AG20443 (cell line): ENCODE measurements at regions not wholly inside any gene's neighbourhood (a gene's known extent, or its start where the extent isn't known, plus 50 kb on each side); places are given as distances from the start of the nearest gene placed in this dataset.

Experiments
- DNase-seq: peaks from one replicate; pipeline ENCODE4 v3.0.0; 2012; ENCODE audit warnings: low spot score, mixed read lengths

DNA sequence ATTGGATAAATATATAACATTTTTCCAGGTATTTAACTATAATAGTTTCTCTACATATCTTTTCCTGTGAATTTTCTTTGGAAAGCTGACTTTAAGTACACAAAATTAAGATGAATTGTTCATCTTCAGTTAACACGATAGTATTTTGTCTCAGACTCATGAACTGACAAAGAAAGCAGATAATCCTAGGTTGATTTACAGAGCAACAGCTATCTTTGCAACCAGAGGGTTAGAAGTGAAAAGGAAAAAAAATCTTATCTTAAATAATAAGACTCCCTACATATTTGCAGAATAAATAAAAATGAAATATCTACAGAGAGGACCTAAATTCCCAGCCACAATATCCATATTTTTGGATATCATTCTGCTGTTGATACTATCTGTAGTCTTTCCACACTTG, 350.2 kb upstream of the GRM7 start:
- DNase-seq = no peak

DNA sequence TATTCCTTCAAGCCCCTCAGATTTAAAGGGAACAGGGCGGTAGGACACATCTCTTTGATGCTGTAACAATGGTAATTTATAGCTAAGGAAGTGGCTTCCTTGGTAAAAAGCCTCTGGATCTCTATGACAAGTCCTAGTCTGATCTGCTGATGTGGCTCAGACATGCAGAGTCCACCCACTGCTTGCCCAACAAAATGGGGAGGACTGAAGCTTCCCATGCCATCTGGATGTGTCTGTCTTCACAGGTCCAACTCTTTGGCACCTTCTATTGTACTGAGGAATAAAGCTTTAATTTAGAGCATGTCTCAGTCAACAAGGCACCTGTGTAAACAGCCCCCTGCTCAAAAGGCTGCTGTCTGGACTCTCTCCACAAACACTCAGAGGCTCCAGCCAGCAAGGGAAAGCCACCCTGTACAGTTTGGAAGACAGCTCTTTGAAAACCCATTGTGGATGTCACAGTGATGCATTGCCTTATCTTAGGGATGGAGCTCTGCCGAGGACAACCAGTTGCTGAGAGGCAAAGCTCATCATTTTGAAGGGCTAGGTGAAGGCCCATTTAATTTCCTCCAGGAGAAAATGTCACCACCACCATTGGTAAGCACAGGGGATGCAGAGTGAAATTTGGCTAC, 348.6 kb upstream of the GRM7 start:
- no peak for DNase-seq

DNA sequence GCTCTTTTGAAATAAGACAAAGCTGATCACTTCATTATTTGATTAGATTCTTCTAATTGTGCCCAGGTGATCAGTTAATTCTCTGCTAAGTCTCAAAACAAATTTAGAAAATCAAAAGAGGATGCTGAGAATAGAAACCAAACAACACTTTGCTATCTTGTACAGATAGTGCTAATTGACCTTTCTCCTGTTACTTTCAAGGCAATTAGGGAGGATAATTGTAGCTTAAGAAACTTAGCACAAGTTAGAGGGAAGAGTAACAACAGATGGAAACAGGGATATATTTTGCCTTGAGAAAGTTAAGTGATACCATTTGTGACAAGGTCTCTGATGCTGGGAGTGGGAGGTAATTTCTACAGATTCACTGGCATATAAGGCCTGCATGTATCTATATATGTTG, 344.8 kb upstream of the GRM7 start:
- DNase-seq = no peak

DNA sequence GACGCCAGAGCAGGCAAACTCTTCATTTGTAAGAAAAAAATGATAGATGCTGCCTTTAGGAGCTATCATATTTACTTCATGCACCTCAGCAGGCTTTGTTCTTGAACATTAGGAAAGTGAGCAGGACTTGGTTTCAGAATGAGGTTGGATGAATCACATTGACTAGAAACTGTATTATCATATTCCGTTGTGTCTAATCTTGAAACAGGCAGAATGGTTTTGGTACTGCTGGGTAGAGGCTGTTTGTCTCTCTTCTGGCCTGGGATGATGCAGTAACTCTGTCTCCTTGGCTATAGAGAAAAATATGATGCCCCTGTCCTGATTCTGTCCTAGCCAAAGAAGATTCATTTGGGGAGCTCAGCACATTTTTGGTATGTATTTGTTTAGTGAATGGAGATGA, 344.2 kb upstream of the GRM7 start:
- no peak for DNase-seq

DNA sequence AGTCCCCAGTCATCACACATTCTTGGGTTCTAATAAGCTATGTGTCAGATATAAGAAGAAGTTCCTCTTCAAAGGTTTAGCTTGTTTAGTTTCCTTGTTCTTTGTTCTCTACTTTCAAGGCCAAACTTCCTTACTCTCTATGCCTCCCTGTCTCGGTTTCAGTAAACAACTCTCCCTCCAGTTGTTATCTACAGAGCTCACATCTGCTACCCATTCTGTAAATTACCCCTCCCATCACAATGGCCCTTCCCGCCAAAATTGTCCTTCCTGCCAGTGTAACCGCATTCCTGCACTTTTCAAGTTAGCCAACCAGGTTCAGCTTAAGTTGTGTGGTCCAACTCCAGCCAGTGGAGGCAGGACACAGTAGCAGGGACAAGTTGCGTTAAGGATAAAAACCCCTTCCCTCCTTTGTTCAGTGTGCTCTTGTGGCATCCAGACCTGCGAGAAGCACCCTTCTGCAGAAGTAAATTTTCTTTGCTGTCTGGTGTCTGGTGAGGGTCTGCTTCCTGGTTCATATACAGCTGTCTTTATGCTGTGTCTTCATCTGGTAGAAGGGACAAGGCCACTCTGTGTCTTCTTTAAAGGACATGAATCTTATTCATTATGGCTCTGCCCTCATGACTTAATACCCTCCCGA, 342.1 kb upstream of the GRM7 start:
- no peak for DNase-seq

DNA sequence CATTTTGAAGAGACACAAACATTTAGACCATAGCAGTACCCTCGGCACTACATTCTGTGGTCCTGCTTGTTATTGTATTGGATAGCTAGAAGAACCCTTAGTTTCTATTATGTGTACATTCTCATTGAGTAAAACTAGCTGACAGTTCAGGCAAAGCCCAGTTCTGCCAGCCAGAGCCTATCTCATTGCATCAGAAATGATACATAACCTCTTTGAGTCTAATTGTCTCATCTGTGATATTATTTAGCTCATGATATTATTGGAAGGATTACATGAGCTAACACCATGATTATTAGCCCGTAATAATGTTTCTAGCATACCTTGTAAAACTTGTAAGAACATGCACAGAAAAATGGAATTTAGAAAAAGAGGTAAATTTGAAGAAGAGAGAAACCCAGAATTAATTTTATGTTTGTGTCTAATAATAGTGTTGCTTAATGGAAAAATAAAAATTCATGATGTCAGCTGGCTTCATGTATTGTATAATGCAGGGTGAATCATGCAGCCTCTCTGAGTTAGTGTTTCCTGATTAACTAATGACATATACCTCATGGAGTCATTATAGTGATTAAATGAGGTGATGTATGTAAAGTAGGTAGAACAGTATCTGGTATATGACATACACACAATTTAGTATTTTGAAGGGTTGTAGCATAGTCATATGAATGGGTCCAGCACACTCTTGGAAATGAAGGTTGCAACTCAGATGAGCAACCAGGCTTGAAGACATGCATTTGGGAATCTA, 339.4 kb upstream of the GRM7 start:
- DNase-seq = no peak

DNA sequence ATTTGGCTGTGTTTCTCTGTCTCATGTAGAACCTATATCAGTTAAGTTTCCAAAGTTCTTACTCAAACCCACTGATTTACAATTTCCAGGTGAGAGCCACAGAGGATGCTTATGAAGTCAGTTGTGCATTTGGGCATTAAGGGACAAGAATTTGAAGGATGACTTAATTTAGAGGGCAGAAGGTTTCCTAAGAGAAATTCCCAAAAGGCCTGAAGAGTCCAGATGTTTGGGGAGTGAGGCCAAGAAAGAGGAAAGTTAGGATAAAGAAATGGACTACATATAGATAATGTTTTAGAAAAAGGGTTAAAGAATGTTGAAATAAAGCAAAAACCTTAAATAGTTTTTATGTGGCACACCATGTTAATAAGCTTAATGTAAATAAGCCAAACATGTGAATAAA, 338.7 kb upstream of the GRM7 start:
- DNase-seq = no peak

DNA sequence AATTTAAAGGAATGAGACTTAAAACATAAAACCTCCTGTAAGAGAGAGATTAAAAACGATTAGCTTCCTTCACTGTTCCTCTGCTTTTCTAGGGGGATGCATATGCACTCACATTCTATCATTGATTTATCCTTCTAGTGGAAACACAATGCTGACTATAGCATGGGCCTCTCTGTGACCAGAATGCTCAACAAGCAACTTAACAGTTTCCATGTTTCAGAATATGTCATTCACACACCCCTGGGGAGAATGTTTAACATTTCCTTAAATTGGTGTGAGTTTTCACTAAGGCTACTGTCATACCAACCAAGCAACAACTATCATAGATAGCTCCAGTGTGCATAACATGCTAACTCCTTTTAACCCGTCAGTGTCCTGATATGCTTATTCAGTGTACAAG, 337.9 kb upstream of the GRM7 start:
- no peak for DNase-seq

DNA sequence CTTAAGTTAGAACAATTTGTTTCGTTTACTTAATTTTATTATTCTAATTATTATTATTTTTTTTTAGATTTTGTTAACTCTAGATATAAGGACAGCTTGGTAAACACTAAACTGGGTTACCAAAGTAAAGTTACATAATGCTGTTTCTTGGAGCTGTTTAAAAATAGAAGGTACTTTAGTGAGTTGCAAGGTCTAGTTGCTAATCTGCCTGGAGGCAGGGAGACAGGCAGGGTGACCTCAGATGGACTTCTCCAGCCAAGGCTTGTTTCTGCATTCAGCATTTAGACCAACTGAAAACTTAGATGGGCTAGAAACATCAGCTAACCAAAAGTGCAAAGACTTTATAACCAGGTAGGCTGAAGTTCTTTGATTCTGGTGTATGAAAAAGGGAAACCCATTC, 336.4 kb upstream of the GRM7 start:
- DNase-seq = no peak

DNA sequence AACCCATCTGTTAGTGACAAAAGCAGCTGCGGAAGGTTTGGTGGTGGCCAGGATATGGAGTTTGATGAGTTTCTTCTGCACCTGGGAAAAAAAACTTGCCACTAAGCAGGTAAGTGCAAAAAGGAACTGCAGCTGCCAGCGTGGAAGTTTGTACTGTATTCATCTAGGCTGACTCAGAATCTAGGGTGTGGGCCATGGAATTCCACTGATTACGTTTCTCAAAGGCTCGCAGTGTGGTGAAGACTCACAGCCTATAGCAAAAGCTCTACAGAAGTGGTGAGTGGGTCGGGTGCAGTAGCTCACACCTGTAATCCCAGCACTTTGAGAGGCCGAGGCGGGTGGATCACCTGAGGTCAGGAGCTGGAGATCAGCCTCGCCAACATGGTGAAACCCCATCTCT, 334.6 kb upstream of the GRM7 start:
- DNase-seq = no peak

DNA sequence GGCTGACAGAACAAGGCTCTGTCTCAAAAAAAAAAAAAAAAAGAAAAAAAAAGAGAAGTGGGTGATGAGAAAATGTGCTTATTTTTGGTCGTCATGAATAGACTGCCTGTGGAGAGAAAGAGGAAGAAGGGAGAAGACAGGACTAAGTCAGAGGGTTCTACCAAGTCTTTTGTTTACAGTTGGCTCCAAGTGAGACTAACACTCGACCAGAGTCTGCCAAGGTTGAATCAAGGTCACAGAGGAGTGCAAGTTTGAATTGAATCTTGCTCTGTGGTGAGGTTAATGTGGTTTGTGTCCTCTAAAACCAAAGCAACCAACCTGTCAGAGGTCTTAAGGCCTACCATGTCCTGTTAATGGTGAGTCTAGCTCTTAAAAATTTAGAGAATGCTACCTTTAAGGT, 334.1 kb upstream of the GRM7 start:
- no peak for DNase-seq

DNA sequence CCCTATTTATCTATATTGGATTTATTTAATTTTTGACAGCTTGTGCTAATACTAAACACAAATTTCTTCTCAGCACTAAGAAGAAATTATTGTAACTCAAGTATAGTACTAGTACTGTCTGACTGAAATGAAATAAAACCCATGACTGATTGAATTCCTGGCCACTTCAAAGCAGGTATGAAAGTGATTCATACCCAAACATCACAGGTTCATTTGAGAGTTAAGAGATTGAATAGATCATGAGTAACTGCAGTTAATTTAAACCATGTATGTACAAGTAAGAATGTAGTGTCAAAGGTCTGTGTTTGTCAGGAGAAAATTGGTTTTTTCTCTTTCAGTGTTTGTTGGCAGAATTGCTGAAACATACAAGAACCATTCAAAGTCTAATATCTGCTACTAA, 332.0 kb upstream of the GRM7 start:
- DNase-seq = no peak

DNA sequence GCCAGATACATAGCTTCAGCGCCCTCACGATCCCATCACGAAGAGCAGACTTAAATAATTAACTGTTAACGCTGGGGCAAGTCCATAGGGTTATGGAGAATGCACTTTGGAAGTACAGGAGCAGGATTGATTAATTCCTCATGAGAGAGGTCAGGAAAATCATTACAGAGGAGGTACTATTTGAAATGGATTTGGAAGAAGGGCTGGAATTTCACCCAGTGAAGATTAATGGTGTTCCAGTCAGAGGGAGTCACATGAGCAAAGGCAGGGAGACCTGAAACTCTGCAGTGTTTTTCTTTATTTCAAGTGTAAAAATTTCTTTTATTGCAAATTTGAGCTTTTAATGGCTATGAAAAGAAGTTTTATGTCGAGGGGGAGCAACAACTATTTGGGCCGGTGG, 329.8 kb upstream of the GRM7 start:
- DNase-seq = no peak

DNA sequence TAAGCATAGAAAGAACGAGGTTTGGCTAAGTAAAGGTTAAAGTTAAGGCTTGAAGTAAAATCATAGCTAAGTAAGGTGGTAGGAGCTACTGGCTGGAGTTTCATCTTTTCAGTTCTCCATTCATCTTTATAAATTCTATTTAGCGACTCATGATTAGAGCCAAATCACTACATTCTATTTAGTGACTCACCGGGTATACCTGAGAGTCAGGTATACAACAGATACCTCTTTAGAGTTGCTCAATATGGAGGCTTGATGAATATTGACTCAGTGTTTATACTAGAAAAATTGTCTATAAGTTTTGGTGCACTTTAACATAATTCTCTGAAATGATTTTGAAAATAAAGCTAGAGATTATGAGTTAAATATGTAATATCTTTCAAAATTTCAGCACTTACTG, 328.8 kb upstream of the GRM7 start:
- DNase-seq = no peak

DNA sequence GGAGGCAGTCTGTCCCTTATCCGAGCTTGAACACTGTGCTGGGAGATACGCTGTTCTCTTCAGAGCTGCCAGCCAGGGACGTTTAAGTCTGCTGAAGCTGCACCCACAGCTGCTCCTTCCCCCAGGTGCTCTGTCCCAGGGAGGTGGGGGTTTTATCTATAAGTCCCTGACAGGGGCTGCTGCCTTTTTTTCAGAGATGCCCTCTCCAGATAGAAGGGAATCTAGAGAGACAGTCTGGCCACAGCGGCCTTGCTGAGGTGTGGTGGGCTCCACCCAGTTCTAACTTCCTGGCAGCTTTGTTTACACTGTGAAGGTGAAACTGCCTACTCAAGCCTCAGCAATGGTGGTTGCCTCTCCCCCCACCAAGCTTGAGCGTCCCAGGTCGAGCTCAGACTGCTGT, 319.9 kb upstream of the GRM7 start:
- DNase-seq = no peak

DNA sequence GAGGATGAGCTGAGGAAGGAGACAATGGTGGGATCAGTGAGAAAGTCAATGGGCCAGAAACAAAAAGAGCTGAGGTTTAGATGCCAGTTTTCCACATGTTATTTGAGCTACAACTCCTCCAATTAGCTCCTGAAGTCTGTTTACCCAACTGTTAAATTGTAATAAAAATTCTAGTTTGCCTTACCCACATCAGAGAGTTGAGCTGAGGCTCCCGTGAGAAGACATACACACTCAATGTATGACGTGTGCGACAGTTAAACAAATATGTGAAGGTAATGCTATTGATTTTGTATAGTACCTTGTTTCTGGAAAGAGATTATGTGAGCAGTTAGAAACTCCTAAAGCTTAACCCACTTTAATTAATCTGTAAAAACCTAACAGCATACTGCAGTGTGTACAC, 318.1 kb upstream of the GRM7 start:
- no peak for DNase-seq

DNA sequence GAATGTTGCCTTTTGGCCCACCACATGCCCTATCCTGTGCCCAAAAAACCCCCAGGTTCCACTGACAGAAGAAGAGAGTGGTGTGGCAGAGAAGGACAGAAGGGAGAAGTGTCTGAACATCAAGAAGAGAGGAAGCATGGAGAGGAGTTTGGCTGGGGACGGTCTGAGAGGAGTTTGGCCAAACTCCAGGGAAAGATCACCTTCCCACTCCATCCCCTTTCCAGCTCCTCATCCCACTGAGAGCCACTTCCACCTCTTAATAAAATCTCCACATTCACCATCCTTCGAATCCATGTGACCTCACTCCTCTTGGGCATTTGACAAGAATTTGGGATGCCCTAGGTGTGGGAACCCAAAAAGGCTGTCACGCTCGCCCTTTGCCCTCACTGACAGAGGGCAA, 311.6 kb upstream of the GRM7 start:
- no peak for DNase-seq

DNA sequence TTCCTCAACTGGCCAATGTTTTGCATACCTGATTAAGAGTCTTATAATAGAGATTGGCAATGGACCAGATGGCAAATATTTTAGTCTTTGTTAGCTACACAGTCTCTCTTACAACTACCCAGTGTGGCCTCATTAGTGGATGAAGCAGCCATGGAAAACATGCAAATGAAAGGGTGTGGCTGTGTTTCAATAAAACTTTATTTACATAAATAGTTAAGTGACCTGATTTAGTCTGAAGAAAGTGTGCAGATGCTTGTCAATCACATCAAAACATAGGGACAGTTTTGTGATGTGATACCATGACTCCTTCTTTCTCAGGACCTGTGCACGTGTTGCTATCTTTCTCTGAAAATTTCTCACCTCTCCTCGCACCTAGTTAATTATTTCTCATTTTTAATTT, 309.8 kb upstream of the GRM7 start:
- no peak for DNase-seq

DNA sequence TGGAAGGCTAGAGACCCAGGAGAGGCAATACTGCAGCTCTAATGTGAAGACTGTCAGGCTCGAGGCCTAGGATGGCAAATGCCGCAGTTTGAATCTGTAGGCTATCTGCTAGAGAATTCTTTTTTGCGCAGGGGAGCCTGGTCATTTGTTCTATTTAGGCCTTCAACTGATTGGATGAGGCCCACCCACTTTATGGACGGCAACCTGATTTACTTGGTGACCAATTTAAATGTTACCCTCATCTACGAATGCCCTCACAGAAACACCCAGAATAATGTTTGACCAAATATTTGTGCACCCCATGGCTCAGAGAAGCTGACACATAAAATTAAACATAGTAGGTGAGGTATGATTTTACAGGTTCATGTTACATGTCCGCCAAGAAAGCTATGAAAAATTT, 300.7 kb upstream of the GRM7 start:
- DNase-seq = no peak

DNA sequence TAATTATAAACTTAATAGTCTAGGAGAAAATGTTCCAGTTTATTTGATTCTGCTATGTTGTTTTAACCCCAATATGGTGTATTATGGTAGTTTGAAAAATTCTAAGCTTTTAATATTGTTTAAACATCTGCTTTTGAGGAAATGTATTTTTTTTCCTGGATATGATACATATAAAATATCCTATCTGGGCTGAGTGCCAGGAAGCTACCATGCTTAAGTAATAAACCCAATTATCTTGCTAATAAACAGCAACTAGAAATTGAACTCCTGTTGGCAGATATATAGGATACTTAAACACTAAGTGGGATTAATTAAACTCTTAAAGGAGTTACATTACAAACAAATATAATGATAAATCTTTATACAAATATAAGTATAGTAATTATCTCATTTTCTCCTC, 293.7 kb upstream of the GRM7 start:
- DNase-seq = no peak

DNA sequence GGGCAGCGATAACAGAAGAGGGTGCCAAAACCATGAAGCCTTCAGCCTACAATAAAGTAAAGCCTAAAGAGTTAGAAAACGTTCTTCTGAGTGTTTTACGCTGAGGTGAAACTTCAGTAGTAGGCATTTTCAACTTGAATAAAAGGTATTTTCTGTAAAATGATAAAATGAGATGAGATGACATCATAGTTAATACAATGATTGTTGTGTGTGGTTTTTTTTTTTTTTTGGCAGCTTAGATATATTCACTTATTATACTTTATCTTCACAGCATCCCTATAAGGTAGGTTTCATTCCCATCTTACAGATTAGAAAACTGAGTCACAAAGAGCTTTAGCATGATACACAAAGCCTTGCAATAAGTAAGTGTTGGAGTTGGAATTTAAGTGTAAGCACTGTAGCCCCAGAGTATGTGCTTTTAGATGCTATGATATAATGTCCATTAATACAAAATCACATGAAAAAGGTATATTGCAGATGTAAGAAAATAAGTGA, 291.9 kb upstream of the GRM7 start:
- DNase-seq = no peak

DNA sequence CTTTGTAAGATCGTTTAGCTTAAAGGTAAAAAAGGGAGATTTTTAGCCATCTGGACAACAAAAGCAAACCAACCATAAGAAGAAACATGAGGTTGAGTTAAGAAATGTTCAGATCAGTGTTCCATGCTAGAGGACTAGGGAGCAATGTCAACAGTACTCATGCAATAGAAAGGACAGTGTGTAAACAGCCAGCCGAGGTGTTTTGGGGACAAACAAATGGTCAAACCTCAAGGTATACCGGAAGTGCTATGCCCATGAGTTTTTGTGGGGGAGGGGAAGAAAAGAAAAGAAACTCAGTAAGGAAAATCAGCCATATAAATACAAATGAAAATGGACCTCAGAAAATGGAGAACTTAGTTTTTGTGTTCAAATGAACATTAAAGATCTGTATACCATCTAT, 289.5 kb upstream of the GRM7 start:
- DNase-seq = no peak

DNA sequence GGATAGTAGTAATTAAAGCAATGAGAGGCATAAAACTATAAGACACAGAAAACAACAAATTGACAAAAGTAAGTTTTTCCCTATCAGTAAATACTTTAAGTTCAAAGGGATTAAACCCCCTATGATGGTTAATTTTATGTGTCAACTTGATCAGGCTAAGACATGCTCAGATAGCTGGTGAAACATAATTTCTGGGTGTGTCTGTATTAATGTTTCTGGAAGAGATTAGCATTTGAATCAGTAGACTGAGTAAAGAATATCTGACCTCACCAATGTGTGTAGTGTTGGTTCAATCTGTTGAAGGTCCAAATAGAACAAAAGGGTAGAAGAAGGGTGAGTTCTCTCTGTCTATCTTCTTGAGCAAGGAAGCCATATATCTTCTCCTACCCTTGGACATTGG, 283.3 kb upstream of the GRM7 start:
- no peak for DNase-seq

DNA sequence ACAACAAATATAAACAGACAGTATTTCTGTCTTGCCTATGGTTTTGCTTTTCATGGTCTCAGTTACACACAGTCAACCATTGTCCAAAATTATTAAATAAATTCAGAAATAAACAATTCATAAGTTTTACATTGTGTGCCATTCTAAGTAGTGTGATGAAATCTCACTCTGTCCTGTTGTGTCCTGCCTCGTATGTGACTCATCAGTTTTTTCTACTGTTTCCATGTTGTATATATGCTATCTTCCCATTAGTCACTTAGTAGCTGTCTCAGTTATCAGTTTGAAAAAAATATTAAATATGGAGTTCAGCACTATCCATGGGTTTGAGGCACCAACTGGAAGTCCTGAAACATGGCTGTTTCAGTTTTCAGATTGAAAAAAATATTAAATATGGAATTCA, 282.4 kb upstream of the GRM7 start:
- DNase-seq = no peak
